GM12878 (cell line): ENCODE measurements at regions not wholly inside any gene's neighbourhood (a gene's known extent, or its start where the extent isn't known, plus 50 kb on each side); places are given as distances from the start of the nearest gene placed in this dataset.

Source experiments
- ATAC-seq: fragments of 200-7000 bp; cut with Tn5 transposase; 3 replicates; pipeline ENCODE4 v1.9.1; 2020; ENCODE audit warnings: mild to moderate bottlenecking, moderate library complexity
- BruUV-seq: library from RNA; stranded (reverse); fragments of 400-500 nt; replicated peaks from 2 replicates; lab custom pipeline; 2021; lab: Mats Ljungman, UMichigan
- CTCF ChIA-PET: fragments of 300-600 bp; sonication (Branson Sonifier 250); formaldehyde crosslinking; extraction: SDS; loops from one replicate; lab custom pipeline; 2021; ENCODE audit warnings: inconsistent platforms; lab: Yijun Ruan, JAX
- POLR2A ChIA-PET: fragments of 350-600 bp; formaldehyde crosslinking; extraction: SDS; loops from one replicate; lab custom pipeline; 2021; ENCODE audit warnings: inconsistent platforms; lab: Charles Lee
- RAD21 ChIA-PET: fragments of 300-600 bp; sonication (Branson Sonifier 250); formaldehyde crosslinking; loops from one replicate; lab custom pipeline; 2023; ENCODE audit warnings: antibody characterized with exemption; ENCODE audit not compliant: unreplicated experiment; lab: Charles Lee
- SMC1A ChIA-PET: fragments of 300-600 bp; sonication (Branson Sonifier 250); formaldehyde crosslinking; loops from one replicate; lab custom pipeline; 2023; ENCODE audit not compliant: unreplicated experiment, uncharacterized antibody; lab: Charles Lee
- DNase-seq: peaks from one replicate; pipeline ENCODE4 v3.0.0-alpha.2; 2011; ENCODE audit warnings: low read depth, low spot score
- FAIRE-seq: peaks from 3 replicates; lab custom pipeline; 2011; peaks lifted over from hg19 to GRCh38; lab: Jason Lieb, UNC
- H2AFZ ChIP-seq: 2 replicates; pipeline ENCODE4 v1.6.0; 2011; ENCODE audit warnings: low read depth, low read length, control low read depth; ENCODE audit not compliant: control insufficient read depth
- H3K27ac ChIP-seq: 2 replicates; pipeline ENCODE4 v1.5.1; 2011; ENCODE audit warnings: control low read depth; ENCODE audit not compliant: control insufficient read depth, insufficient read depth
- H3K27me3 ChIP-seq, 2 experiments: replicated peaks in 1 of 2; 2 replicates each; pipeline versions ENCODE4 v1.6.0 to v1.6.1; 2011; ENCODE audit warnings: low read length in 1 of 2; ENCODE audit not compliant: control insufficient read depth in 2 of 2, insufficient read depth in 2 of 2
- H3K36me3 ChIP-seq, 2 experiments: 2 replicates each; pipeline ENCODE4 v1.5.1; 2011; ENCODE audit warnings: low read length in 1 of 2; ENCODE audit not compliant: control insufficient read depth in 2 of 2, insufficient read depth in 2 of 2
- H3K4me1 ChIP-seq: 2 replicates; pipeline ENCODE4 v1.6.1; 2011; ENCODE audit warnings: mild to moderate bottlenecking, low read length, moderate library complexity, mixed read lengths; ENCODE audit not compliant: control insufficient read depth, insufficient read depth
- H3K4me2 ChIP-seq: 2 replicates; pipeline ENCODE4 v1.6.0; 2011; ENCODE audit warnings: control low read depth; ENCODE audit not compliant: control insufficient read depth, insufficient read depth
- H3K4me3 ChIP-seq: fragments of 200-600 bp; sonication (generic); 2 replicates; pipeline ENCODE4 v1.5.1; 2016
- H3K79me2 ChIP-seq: 2 replicates; pipeline ENCODE4 v1.6.0; 2011; ENCODE audit warnings: low read length; ENCODE audit not compliant: control insufficient read depth, insufficient read depth
- H3K9ac ChIP-seq: 2 replicates; pipeline ENCODE4 v1.8.0; 2011; ENCODE audit warnings: low read length, control low read depth, mixed read lengths; ENCODE audit not compliant: control insufficient read depth, insufficient read depth
- H3K9me3 ChIP-seq: replicated peaks from 3 replicates; pipeline ENCODE4 v1.5.1; 2011; ENCODE audit warnings: mild to moderate bottlenecking, low read length; ENCODE audit not compliant: control insufficient read depth, insufficient read depth
- H4K20me1 ChIP-seq: 2 replicates; pipeline ENCODE4 v1.6.0; 2011; ENCODE audit not compliant: control insufficient read depth, insufficient read depth
- CEBPZ ChIP-seq: fragments of 150-350 bp; IDR thresholded peaks from 2 replicates; pipeline ENCODE4 v1.6.1; 2016; ENCODE audit warnings: low read depth, low read length
- CTCF ChIP-seq, 3 experiments: IDR thresholded peaks in 2 of 3; conservative IDR thresholded peaks in 1 of 3; 2 replicates each; pipeline ENCODE4 v1.5.1; 2011; ENCODE audit warnings: low read depth in 3 of 3, low read length in 3 of 3, mild to moderate bottlenecking in 3 of 3, control low read depth in 2 of 3, moderate library complexity in 2 of 3, inconsistent platforms in 1 of 3, mixed read lengths in 1 of 3; ENCODE audit not compliant: control insufficient read depth in 2 of 3, insufficient read depth in 1 of 3; ENCODE audit errors: extremely low read depth in 1 of 3
- HCFC1 ChIP-seq: fragments of 150-350 bp; IDR thresholded peaks from 2 replicates; pipeline ENCODE4 v1.6.1; 2014; ENCODE audit warnings: low read length
- MAX ChIP-seq: IDR thresholded peaks from 2 replicates; pipeline ENCODE4 v1.6.1; 2012; ENCODE audit warnings: low read depth, low read length, improper control_type of control experiment
- POLR2A ChIP-seq: IDR thresholded peaks from 2 replicates; pipeline ENCODE4 v1.6.1; 2011; ENCODE audit warnings: low read depth, mild to moderate bottlenecking, low read length
- RAD21 ChIP-seq: IDR thresholded peaks from 2 replicates; pipeline ENCODE4 v1.6.1; 2011; ENCODE audit warnings: mild to moderate bottlenecking, low read depth, low read length, moderate library complexity; ENCODE audit not compliant: insufficient read depth
- RFX5 ChIP-seq: IDR thresholded peaks from 2 replicates; pipeline ENCODE4 v1.6.1; 2011; ENCODE audit warnings: low read depth, low read length, improper control_type of control experiment
- TAF1 ChIP-seq: IDR thresholded peaks from 2 replicates; pipeline ENCODE4 v1.6.1; 2011; ENCODE audit warnings: mild to moderate bottlenecking, low read depth, low read length, borderline replicate concordance
- ZSCAN29 ChIP-seq: fragments of 450-650 bp; IDR thresholded peaks from 2 replicates; pipeline ENCODE4 v1.6.1; 2017; ENCODE audit warnings: mild to moderate bottlenecking, moderate library complexity
- WGBS: methylation state at CpG from one replicate; pipeline ENCODE4 v1.1.6; 2016; ENCODE audit warnings: low lambda C conversion rate; ENCODE audit not compliant: insufficient replicate concordance, insufficient coverage; ENCODE audit errors: missing lambda C conversion rate; 5-methylcytosine and 5-hydroxymethylcytosine counted together
- in situ Hi-C: fragments of 300-500 bp; cut with MboI; formaldehyde crosslinking; loops from 9 replicates; pipeline ENCODE4 v1.14.3; 2018; ENCODE audit warnings: mixed read lengths
- intact Hi-C: fragments of 100-400 bp; cut with micrococcal nuclease; formaldehyde crosslinking; loops from one replicate; pipeline ENCODE4 v1.14.2; 2022; ENCODE audit not compliant: unreplicated experiment

- in situ Hi-C loops (no loop called here), intact Hi-C loops (no loop called here)
- H2AFZ ChIP-seq: no peak overlapping the region
- no peaks in the 10 kb centered on the region for H3K79me2 ChIP-seq
- no TSS peak for BruUV-seq
- WGBS: 64% methylated on average over 6 of the region's 6 CpGs
- peaks cover 3% of the 10 kb centered on the region; the same call in 2 of the 3 replicates for H3K9me3 ChIP-seq
- TF ChIP-seq HCFC1: no peak
- peak; percentile 45 to 55 (median 48); a peak in 5 of 6 replicates for TF ChIP-seq CTCF (IDR thresholded peaks at IDR 0.05 in 2 of 3, conservative IDR thresholded peaks at IDR 0.05 in 1 of 3; ENCODE audit: control insufficient read depth in 2 of 3, extremely low read depth in 1 of 3, insufficient read depth in 1 of 3, low read depth in 3 of 3, low read length in 3 of 3)
- no peak for TF ChIP-seq CEBPZ
- TF ChIP-seq RAD21: peak; percentile 55
- no peak for TF ChIP-seq RFX5
- no peak for TF ChIP-seq ZSCAN29
- TF ChIP-seq TAF1: no peak
- TF ChIP-seq MAX: no peak
- TF ChIP-seq POLR2A: no peak
- ChIA-PET CTCF (interaction anchor here (0.9 to 7.2 kb wide), 11 partner anchors 9 to 258 kb away, joined by 3 to 56 read pairs (median 6); no protein-coding TSS in a partner anchor), RAD21 (interaction anchor here (0.9 to 2.6 kb wide), 2 partner anchors 35 to 454 kb away, joined by 3 to 14 read pairs; no protein-coding TSS in a partner anchor), POLR2A (no interaction called here), SMC1A (interaction anchor here (0.7 to 2.3 kb wide), 7 partner anchors 11 to 450 kb away, joined by 3 to 10 read pairs (median 5); no protein-coding TSS in a partner anchor)
- no peak overlapping the region for H3K4me2 ChIP-seq
- no peak overlapping the region for H3K9ac ChIP-seq
- H3K4me3 ChIP-seq: no peak overlapping the region
- DNase-seq: no peak
- no peaks in the 10 kb centered on the region for H3K27me3 ChIP-seq
- no peaks in the 10 kb centered on the region for H3K4me1 ChIP-seq
- H4K20me1 ChIP-seq: no peaks in the 10 kb centered on the region
- H3K27ac ChIP-seq: no peak overlapping the region
- no peak for FAIRE-seq
- ATAC-seq: peak; percentile 83
- no peaks in the 10 kb centered on the region for H3K36me3 ChIP-seq
Measured at GRCh38 chr21:25350056-25350455, 257.2 kb downstream of the MRPL39 start.
